ENCODE measurements at regions not wholly inside any gene's neighbourhood (a gene's known extent, or its start where the extent isn't known, plus 50 kb on each side); places are given as distances from the start of the nearest gene placed in this dataset.
"Not testable (repeated sequence)": the region's sequence is repeated elsewhere in the genome, so short reads cannot be mapped to it uniquely, and the experiment has no call there.

GRCh38 chr1:37372302-37372701 lies 102.1 kb upstream of the ZC3H12A start:
- ATAC-seq = no peak

GRCh38 chr1:37372711-37373110 lies 101.7 kb upstream of the ZC3H12A start:
- ChIA-PET RAD21 (ENCODE audit: low non-redundant PET in 1 of 2, low total read pairs in 2 of 2, uncharacterized antibody in 2 of 2, unreplicated experiment in 2 of 2) (no interaction called here), POLR2A (no interaction called here), CTCF (no interaction called here)
- no peak overlapping the region for H2AFZ ChIP-seq (ENCODE audit: low read depth, low read length, poor library complexity, severe bottlenecking)
- DNase-seq (ENCODE audit: low read depth, low spot score) = no peak
- BruUV-seq (replicated peaks) = no TSS peak
- TF ChIP-seq SIN3A (IDR thresholded peaks at IDR 0.05; ENCODE audit: low read depth) (no peak), ELF1 (IDR thresholded peaks at IDR 0.05; ENCODE audit: borderline replicate concordance, low read depth) (no peak)
- intact Hi-C loops (cut with micrococcal nuclease) = no loop called here
- H3K27me3 ChIP-seq (ENCODE audit: insufficient read depth, low read length) = peaks cover 40% of the 10 kb centered on the region
- no peak overlapping the region for H3K9ac ChIP-seq (ENCODE audit: low read length)
- no peak overlapping the region for H3K4me2 ChIP-seq (ENCODE audit: low read length)
- H3K27ac ChIP-seq (ENCODE audit: low read depth, low read length) = no peak overlapping the region
- no peaks in the 10 kb centered on the region for H3K9me2 ChIP-seq (ENCODE audit: insufficient read depth)
- H4K20me1 ChIP-seq (ENCODE audit: insufficient read depth) = no peaks in the 10 kb centered on the region
- H3K4me1 ChIP-seq (ENCODE audit: control insufficient read depth in 1 of 2, insufficient read depth in 2 of 2, low read length in 2 of 2) = no peaks in the 10 kb centered on the region
- no peaks in the 10 kb centered on the region for H3K79me2 ChIP-seq (ENCODE audit: insufficient read depth, low read length)
- no peak overlapping the region for H3K4me3 ChIP-seq (replicated peaks in 1 of 2; ENCODE audit: low read depth in 1 of 2, low read length in 2 of 2)
- H3K9me3 ChIP-seq (ENCODE audit: control insufficient read depth in 1 of 2, insufficient read depth in 1 of 2, low read depth in 1 of 2, low read length in 2 of 2) = no peaks in the 10 kb centered on the region
- ATAC-seq = no peak
- H3K36me3 ChIP-seq (ENCODE audit: control insufficient read depth in 1 of 2, insufficient read depth in 2 of 2, low read length in 2 of 2) = no peaks in the 10 kb centered on the region

More at GRCh38 chr1:37372302-37372701, 102.1 kb upstream of the ZC3H12A start:
- Histone ChIP-seq H3K9me2 (ENCODE audit: insufficient read depth) (no peaks in the 10 kb centered on the region), H3K9ac (ENCODE audit: low read length) (no peak overlapping the region), H3K27me3 (ENCODE audit: insufficient read depth, low read length) (peaks cover 40% of the 10 kb centered on the region), H3K9me3 (ENCODE audit: control insufficient read depth in 1 of 2, insufficient read depth in 1 of 2, low read depth in 1 of 2, low read length in 2 of 2) (no peaks in the 10 kb centered on the region), H4K20me1 (ENCODE audit: insufficient read depth) (no peaks in the 10 kb centered on the region), H3K4me1 (ENCODE audit: control insufficient read depth in 1 of 2, insufficient read depth in 2 of 2, low read length in 2 of 2) (no peaks in the 10 kb centered on the region), H3K36me3 (ENCODE audit: control insufficient read depth in 1 of 2, insufficient read depth in 2 of 2, low read length in 2 of 2) (no peaks in the 10 kb centered on the region), H3K4me2 (ENCODE audit: low read length) (no peak overlapping the region), H2AFZ (ENCODE audit: low read depth, low read length, poor library complexity, severe bottlenecking) (no peak overlapping the region), H3K27ac (ENCODE audit: low read depth, low read length) (no peak overlapping the region), H3K79me2 (ENCODE audit: insufficient read depth, low read length) (no peaks in the 10 kb centered on the region), H3K4me3 (replicated peaks in 1 of 2; ENCODE audit: low read depth in 1 of 2, low read length in 2 of 2) (no peak overlapping the region)
- no peak for DNase-seq (ENCODE audit: low read depth, low spot score)
- ChIA-PET RAD21 (ENCODE audit: low non-redundant PET in 1 of 2, low total read pairs in 2 of 2, uncharacterized antibody in 2 of 2, unreplicated experiment in 2 of 2) (no interaction called here), POLR2A (no interaction called here), CTCF (no interaction called here)
- intact Hi-C loops (cut with micrococcal nuclease) = no loop called here
- BruUV-seq (replicated peaks) = no TSS peak
- no peak for TF ChIP-seq SIN3A (IDR thresholded peaks at IDR 0.05; ENCODE audit: low read depth)

- ChIA-PET CTCF (no interaction called here), POLR2A (no interaction called here), RAD21 (ENCODE audit: low non-redundant PET in 1 of 2, low total read pairs in 2 of 2, uncharacterized antibody in 2 of 2, unreplicated experiment in 2 of 2) (no interaction called here)
- H3K36me3 ChIP-seq (ENCODE audit: control insufficient read depth in 1 of 2, insufficient read depth in 2 of 2, low read length in 2 of 2) = no peaks in the 10 kb centered on the region
- no peak overlapping the region for H3K9ac ChIP-seq (ENCODE audit: low read length)
- ATAC-seq (no peak), DNase-seq (ENCODE audit: low read depth, low spot score) (no peak)
- intact Hi-C loops (cut with micrococcal nuclease) = no loop called here
- H3K4me3 ChIP-seq (replicated peaks in 1 of 2; ENCODE audit: low read depth in 1 of 2, low read length in 2 of 2) = no peak overlapping the region
- H3K9me2 ChIP-seq (ENCODE audit: insufficient read depth) = no peaks in the 10 kb centered on the region
- H3K79me2 ChIP-seq (ENCODE audit: insufficient read depth, low read length) = no peaks in the 10 kb centered on the region
- H3K27me3 ChIP-seq (ENCODE audit: insufficient read depth, low read length) = peaks cover 40% of the 10 kb centered on the region
- H3K4me1 ChIP-seq (ENCODE audit: control insufficient read depth in 1 of 2, insufficient read depth in 2 of 2, low read length in 2 of 2) = no peaks in the 10 kb centered on the region
- H3K9me3 ChIP-seq (ENCODE audit: control insufficient read depth in 1 of 2, insufficient read depth in 1 of 2, low read depth in 1 of 2, low read length in 2 of 2) = no peaks in the 10 kb centered on the region
- TF ChIP-seq EGR1 (IDR thresholded peaks at IDR 0.05; ENCODE audit: low read depth) (no peak), CBX3 (IDR thresholded peaks at IDR 0.05; ENCODE audit: low read depth) (no peak)
- H4K20me1 ChIP-seq (ENCODE audit: insufficient read depth) = no peaks in the 10 kb centered on the region
- no peak overlapping the region for H3K27ac ChIP-seq (ENCODE audit: low read depth, low read length)
- H2AFZ ChIP-seq (ENCODE audit: low read depth, low read length, poor library complexity, severe bottlenecking) = no peak overlapping the region
- no peak overlapping the region for H3K4me2 ChIP-seq (ENCODE audit: low read length)
- no TSS peak for BruUV-seq (replicated peaks)
Observed at GRCh38 chr1:37373413-37373812, 101.0 kb upstream of the ZC3H12A start.

GRCh38 chr1:37380546-37380945 lies 93.8 kb upstream of the ZC3H12A start:
- H3K79me2 ChIP-seq (ENCODE audit: insufficient read depth, low read length); intact Hi-C loops (cut with micrococcal nuclease); H3K4me1 ChIP-seq (ENCODE audit: control insufficient read depth in 1 of 2, insufficient read depth in 2 of 2, low read length in 2 of 2); H2AFZ ChIP-seq (ENCODE audit: low read depth, low read length, poor library complexity, severe bottlenecking); H3K36me3 ChIP-seq (ENCODE audit: control insufficient read depth in 1 of 2, insufficient read depth in 2 of 2, low read length in 2 of 2); ATAC-seq; POLR2A ChIA-PET; DNase-seq (ENCODE audit: low read depth, low spot score); H3K27ac ChIP-seq (ENCODE audit: low read depth, low read length); H3K9ac ChIP-seq (ENCODE audit: low read length); CTCF ChIA-PET; BruUV-seq (replicated peaks); H4K20me1 ChIP-seq (ENCODE audit: insufficient read depth); H3K9me3 ChIP-seq (ENCODE audit: control insufficient read depth in 1 of 2, insufficient read depth in 1 of 2, low read depth in 1 of 2, low read length in 2 of 2); H3K4me2 ChIP-seq (ENCODE audit: low read length); H3K4me3 ChIP-seq (replicated peaks in 1 of 2; ENCODE audit: low read depth in 1 of 2, low read length in 2 of 2); H3K9me2 ChIP-seq (ENCODE audit: insufficient read depth); RAD21 ChIA-PET (ENCODE audit: low non-redundant PET in 1 of 2, low total read pairs in 2 of 2, uncharacterized antibody in 2 of 2, unreplicated experiment in 2 of 2): not testable (repeated sequence)
- H3K27me3 ChIP-seq (ENCODE audit: insufficient read depth, low read length) = peaks cover 20% of the 10 kb centered on the region

Measured in HCT116 (cell line).